ENCODE measurements at regions not wholly inside any gene's neighbourhood (a gene's known extent, or its start where the extent isn't known, plus 50 kb on each side); places are given as distances from the start of the nearest gene placed in this dataset.

GRCh38 chr1:222889440-222889839, 74.6 kb downstream of the DISP1 start:
- DNase-seq (ENCODE audit: low read depth), result no peak
- H3K4me3 ChIP-seq (ENCODE audit: low read length), result no peak overlapping the region
- TF ChIP-seq CTCF (conservative IDR thresholded peaks at IDR 0.05; ENCODE audit: low read length), result no peak

- H3K4me3 ChIP-seq (ENCODE audit: low read length), result no peak overlapping the region
- TF ChIP-seq CTCF (conservative IDR thresholded peaks at IDR 0.05; ENCODE audit: low read length), result no peak
- DNase-seq (ENCODE audit: low read depth), result no peak
These were observed 75.9 kb downstream of the DISP1 start for GRCh38 chr1:222890716-222891115.

- TF ChIP-seq CTCF (conservative IDR thresholded peaks at IDR 0.05; ENCODE audit: low read length), result no peak
- no peak for DNase-seq (ENCODE audit: low read depth)
- H3K4me3 ChIP-seq (ENCODE audit: low read length), result no peak overlapping the region
These were observed 76.7 kb downstream of the DISP1 start for GRCh38 chr1:222891578-222891977.

- no peak overlapping the region for H3K4me3 ChIP-seq (ENCODE audit: low read length)
- DNase-seq (ENCODE audit: low read depth), result no peak
- no peak for TF ChIP-seq CTCF (conservative IDR thresholded peaks at IDR 0.05; ENCODE audit: low read length)
These were observed 77.4 kb downstream of the DISP1 start for GRCh38 chr1:222892137-222892769.

- DNase-seq (ENCODE audit: low read depth), result no peak
- no peak for TF ChIP-seq CTCF (conservative IDR thresholded peaks at IDR 0.05; ENCODE audit: low read length)
These were observed 78.4 kb downstream of the DISP1 start for GRCh38 chr1:222893255-222893654.

GRCh38 chr1:222894331-222894730, 79.5 kb downstream of the DISP1 start:
- DNase-seq (ENCODE audit: low read depth), result no peak
- H3K4me3 ChIP-seq (ENCODE audit: low read length), result no peak overlapping the region
- TF ChIP-seq CTCF (conservative IDR thresholded peaks at IDR 0.05; ENCODE audit: low read length), result no peak

More at GRCh38 chr1:222893255-222893654, 78.4 kb downstream of the DISP1 start:
- H3K4me3 ChIP-seq (ENCODE audit: low read length), result no peak overlapping the region
